Natural killer cell (primary cell): ENCODE measurements at regions not wholly inside any gene's neighbourhood (a gene's known extent, or its start where the extent isn't known, plus 50 kb on each side); places are given as distances from the start of the nearest gene placed in this dataset.

Experiments used
- ATAC-seq, 3 donors: fragments of 150-1000 bp in 2 of 3; fragments of 200-7000 bp in 1 of 3; cut with Tn5 transposase; 1 replicate in 1 of 3; 2 replicates in 2 of 3; pipeline ENCODE4 v1.10.0; 2021; ENCODE audit warnings: mild to moderate bottlenecking in 2 of 3, moderate library complexity in 2 of 3
- DNase-seq, 2 donors: peaks; one replicate each; pipeline versions ENCODE4 v3.0.0 to v3.0.0-alpha.2; 2013 to 2021; ENCODE audit warnings: mixed read lengths in 1 of 2
- H3K27ac ChIP-seq: one replicate; pipeline ENCODE4 v1.5.1; 2013; ENCODE audit warnings: mild to moderate bottlenecking, low read length
- H3K27me3 ChIP-seq: one replicate; pipeline ENCODE4 v1.6.1; 2013; ENCODE audit warnings: low read length; ENCODE audit not compliant: control insufficient read depth, insufficient read depth
- H3K36me3 ChIP-seq: one replicate; pipeline ENCODE4 v1.6.1; 2013; ENCODE audit warnings: low read length; ENCODE audit not compliant: control insufficient read depth, insufficient read depth
- H3K4me1 ChIP-seq: one replicate; pipeline ENCODE4 v1.6.1; 2013; ENCODE audit warnings: low read length; ENCODE audit not compliant: control insufficient read depth, insufficient read depth
- H3K4me3 ChIP-seq: one replicate; pipeline ENCODE4 v1.5.1; 2013; ENCODE audit warnings: low read length
- H3K9me3 ChIP-seq: one replicate; pipeline ENCODE4 v1.6.1; 2013; ENCODE audit warnings: low read length; ENCODE audit not compliant: control insufficient read depth, insufficient read depth
- H3K27ac Mint-ChIP-seq, 2 donors: one replicate each; pipeline ENCODE4 v1.8.0; 2022; ENCODE audit warnings: mild to moderate bottlenecking in 2 of 2, mixed read lengths in 2 of 2, moderate library complexity in 1 of 2
- H3K27me3 Mint-ChIP-seq, 2 donors: one replicate each; pipeline ENCODE4 v1.8.0; 2022; ENCODE audit warnings: low read depth in 2 of 2, mixed read lengths in 2 of 2
- H3K36me3 Mint-ChIP-seq: one replicate; pipeline ENCODE4 v1.8.0; 2022; ENCODE audit warnings: mixed read lengths
- H3K4me1 Mint-ChIP-seq, 2 donors: one replicate each; pipeline ENCODE4 v1.8.0; 2022; ENCODE audit warnings: mixed read lengths in 2 of 2
- H3K4me3 Mint-ChIP-seq: one replicate; pipeline ENCODE4 v1.8.0; 2022; ENCODE audit warnings: mild to moderate bottlenecking, moderate library complexity, mixed read lengths
- H3K9me3 Mint-ChIP-seq, 2 donors: one replicate each; pipeline ENCODE4 v1.8.0; 2022; ENCODE audit warnings: mixed read lengths in 2 of 2
- WGBS: methylation state at CpG from one replicate; pipeline ENCODE4 v1.1.7; 2013; ENCODE audit warnings: missing lambda C conversion rate; ENCODE audit not compliant: insufficient coverage; 5-methylcytosine and 5-hydroxymethylcytosine counted together
- intact Hi-C: fragments of 100-400 bp; cut with micrococcal nuclease; formaldehyde crosslinking; loops from one replicate; pipeline ENCODE4 v1.14.2; 2022
- TF ChIP-seq, protein P1 (sequence below): fragments of 200-600 bp; IDR thresholded peaks from one replicate; pipeline ENCODE4 v1.8.0; 2022; ENCODE audit warnings: antibody characterized with exemption

DNA sequence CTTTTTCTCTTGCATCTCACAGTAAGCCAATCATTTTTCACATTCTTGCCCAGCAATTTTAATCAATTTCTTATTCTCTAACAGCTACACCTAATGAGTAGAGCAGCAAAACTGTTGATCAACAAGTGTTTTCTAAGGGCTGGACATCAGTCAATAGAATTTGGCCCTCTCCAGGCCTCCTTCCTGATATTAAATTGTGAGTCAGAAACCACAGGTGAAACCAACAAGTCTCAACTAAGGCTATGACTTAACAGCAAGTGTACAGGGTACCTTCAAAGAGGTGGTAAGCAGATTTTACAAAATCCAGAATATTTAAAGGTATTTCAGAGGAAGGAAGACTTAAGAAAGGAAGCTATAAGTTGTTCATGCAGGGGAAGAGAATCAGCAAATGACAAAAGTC, 156.5 kb upstream of the ARHGAP24 start:
- Histone ChIP-seq H3K4me1 (no peaks in the 10 kb centered on the region), H3K4me3 (no peak overlapping the region), H3K9me3 (peaks cover 3% of the 10 kb centered on the region), H3K36me3 (no peaks in the 10 kb centered on the region), H3K27me3 (no peaks in the 10 kb centered on the region), H3K27ac (no peak overlapping the region)
- Mint-ChIP-seq H3K9me3 (peaks cover 2 to 7% of the 10 kb centered on the region in 2 donors), H3K27me3 (no peaks in the 10 kb centered on the region), H3K4me3 (no peak overlapping the region), H3K4me1 (no peaks in the 10 kb centered on the region), H3K36me3 (peaks cover 2% of the 10 kb centered on the region), H3K27ac (no peak overlapping the region)
- DNase-seq (no peak), ATAC-seq (no peak)
- intact Hi-C loops, result no loop called here
- TF ChIP-seq, protein P1, sequence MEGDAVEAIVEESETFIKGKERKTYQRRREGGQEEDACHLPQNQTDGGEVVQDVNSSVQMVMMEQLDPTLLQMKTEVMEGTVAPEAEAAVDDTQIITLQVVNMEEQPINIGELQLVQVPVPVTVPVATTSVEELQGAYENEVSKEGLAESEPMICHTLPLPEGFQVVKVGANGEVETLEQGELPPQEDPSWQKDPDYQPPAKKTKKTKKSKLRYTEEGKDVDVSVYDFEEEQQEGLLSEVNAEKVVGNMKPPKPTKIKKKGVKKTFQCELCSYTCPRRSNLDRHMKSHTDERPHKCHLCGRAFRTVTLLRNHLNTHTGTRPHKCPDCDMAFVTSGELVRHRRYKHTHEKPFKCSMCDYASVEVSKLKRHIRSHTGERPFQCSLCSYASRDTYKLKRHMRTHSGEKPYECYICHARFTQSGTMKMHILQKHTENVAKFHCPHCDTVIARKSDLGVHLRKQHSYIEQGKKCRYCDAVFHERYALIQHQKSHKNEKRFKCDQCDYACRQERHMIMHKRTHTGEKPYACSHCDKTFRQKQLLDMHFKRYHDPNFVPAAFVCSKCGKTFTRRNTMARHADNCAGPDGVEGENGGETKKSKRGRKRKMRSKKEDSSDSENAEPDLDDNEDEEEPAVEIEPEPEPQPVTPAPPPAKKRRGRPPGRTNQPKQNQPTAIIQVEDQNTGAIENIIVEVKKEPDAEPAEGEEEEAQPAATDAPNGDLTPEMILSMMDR, result no peak

DNA sequence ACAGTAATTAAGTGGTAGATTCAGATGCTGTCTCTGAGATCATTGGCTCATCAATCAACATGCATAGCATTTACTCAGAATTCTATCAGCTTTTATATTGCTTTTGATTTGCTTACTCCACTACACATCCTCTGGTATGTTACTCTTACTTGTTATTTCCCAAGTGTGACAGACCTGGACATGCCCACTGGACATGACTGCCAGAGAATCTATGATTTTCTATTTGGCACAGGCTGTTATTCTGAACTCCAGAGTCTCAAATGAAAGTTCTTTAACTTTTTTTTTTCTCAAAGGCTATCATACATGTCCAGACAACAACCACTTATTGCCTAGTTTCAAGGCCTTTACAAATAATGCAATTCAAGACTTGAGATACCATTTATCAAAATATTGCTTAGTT, 116.1 kb upstream of the ARHGAP24 start:
- Mint-ChIP-seq H3K4me1 (no peaks in the 10 kb centered on the region), H3K36me3 (peaks cover 7% of the 10 kb centered on the region), H3K9me3 (peaks cover 16 to 23% of the 10 kb centered on the region in 2 donors), H3K27me3 (no peaks in the 10 kb centered on the region), H3K4me3 (no peak overlapping the region), H3K27ac (no peak overlapping the region)
- ATAC-seq (no peak), DNase-seq (no peak)
- Histone ChIP-seq H3K4me1 (no peaks in the 10 kb centered on the region), H3K4me3 (no peak overlapping the region), H3K36me3 (no peaks in the 10 kb centered on the region), H3K9me3 (no peaks in the 10 kb centered on the region), H3K27ac (no peak overlapping the region), H3K27me3 (no peaks in the 10 kb centered on the region)
- intact Hi-C loops, result no loop called here
- TF ChIP-seq, protein P1, result no peak

DNA sequence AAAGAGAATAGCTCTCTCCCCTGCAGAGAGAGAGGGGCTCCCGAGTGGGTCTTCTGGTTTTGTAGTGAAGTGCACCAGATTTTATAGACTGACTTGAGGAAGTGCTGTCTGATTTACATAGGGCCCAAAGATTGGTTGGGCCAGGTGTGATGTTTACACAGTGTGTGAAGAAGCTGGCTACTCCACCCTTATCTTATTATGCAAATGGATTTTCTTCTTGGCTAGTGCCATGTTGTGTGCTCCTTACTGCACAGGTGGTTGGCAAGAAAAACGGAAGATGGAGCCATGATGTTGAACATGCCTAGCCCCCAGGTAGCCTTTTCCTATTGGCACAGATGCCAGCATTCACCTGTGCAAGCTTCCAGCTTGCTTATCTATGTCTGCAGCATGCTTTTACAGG, 112.4 kb upstream of the ARHGAP24 start:
- intact Hi-C loops, result no loop called here
- H3K36me3 ChIP-seq, result no peaks in the 10 kb centered on the region
- Mint-ChIP-seq H3K27ac (no peak overlapping the region), H3K36me3 (peaks cover 2% of the 10 kb centered on the region), H3K27me3 (no peaks in the 10 kb centered on the region), H3K4me1 (no peaks in the 10 kb centered on the region), H3K4me3 (no peak overlapping the region), H3K9me3 (peaks cover 9 to 14% of the 10 kb centered on the region in 2 donors)
- H3K27ac ChIP-seq, result no peak overlapping the region
- no peaks in the 10 kb centered on the region for H3K9me3 ChIP-seq
- DNase-seq (no peak), ATAC-seq (no peak)
- TF ChIP-seq, protein P1, result no peak
- WGBS, result 78% methylated on average over 2 of the region's 2 CpGs
- H3K27me3 ChIP-seq, result no peaks in the 10 kb centered on the region
- no peaks in the 10 kb centered on the region for H3K4me1 ChIP-seq
- no peak overlapping the region for H3K4me3 ChIP-seq

DNA sequence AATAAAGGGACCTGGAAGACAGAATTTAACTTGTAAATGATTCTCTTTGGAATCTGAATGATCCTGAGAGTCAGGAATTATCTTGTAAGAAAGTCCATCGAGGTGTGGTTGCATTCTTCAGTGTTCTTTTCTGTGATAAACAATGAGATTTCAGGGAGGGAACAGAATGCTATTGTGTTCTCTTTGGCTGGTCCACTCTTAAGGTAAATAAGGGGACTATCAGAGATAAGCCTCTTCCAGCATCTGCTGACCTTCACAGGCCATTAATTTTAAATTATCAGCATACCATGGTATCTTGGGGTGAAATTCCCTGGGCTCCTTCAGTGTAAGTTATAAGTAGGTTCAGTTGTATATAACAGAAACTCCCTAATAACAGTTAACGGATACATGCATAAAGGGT, 107.1 kb upstream of the ARHGAP24 start:
- DNase-seq, result no peak
- H3K4me3 ChIP-seq, result no peak overlapping the region
- no peaks in the 10 kb centered on the region for H3K27me3 ChIP-seq
- no peak overlapping the region for H3K27ac Mint-ChIP-seq
- ATAC-seq, result no peak
- H3K4me1 Mint-ChIP-seq, result no peaks in the 10 kb centered on the region
- no peak overlapping the region for H3K4me3 Mint-ChIP-seq
- WGBS, result 78% methylated on average over 2 of the region's 2 CpGs
- H3K27me3 Mint-ChIP-seq, result no peaks in the 10 kb centered on the region
- no peaks in the 10 kb centered on the region for H3K9me3 ChIP-seq
- no peak overlapping the region for H3K27ac ChIP-seq
- intact Hi-C loops, result no loop called here
- H3K36me3 Mint-ChIP-seq, result no peaks in the 10 kb centered on the region
- no peaks in the 10 kb centered on the region for H3K4me1 ChIP-seq
- no peaks in the 10 kb centered on the region for H3K36me3 ChIP-seq
- TF ChIP-seq, protein P1, result no peak
- peaks cover 2 to 4% of the 10 kb centered on the region in 2 donors for H3K9me3 Mint-ChIP-seq
